ENCODE measurements at regions not wholly inside any gene's neighbourhood (a gene's known extent, or its start where the extent isn't known, plus 50 kb on each side); places are given as distances from the start of the nearest gene placed in this dataset.

- TF ChIP-seq, protein P1, sequence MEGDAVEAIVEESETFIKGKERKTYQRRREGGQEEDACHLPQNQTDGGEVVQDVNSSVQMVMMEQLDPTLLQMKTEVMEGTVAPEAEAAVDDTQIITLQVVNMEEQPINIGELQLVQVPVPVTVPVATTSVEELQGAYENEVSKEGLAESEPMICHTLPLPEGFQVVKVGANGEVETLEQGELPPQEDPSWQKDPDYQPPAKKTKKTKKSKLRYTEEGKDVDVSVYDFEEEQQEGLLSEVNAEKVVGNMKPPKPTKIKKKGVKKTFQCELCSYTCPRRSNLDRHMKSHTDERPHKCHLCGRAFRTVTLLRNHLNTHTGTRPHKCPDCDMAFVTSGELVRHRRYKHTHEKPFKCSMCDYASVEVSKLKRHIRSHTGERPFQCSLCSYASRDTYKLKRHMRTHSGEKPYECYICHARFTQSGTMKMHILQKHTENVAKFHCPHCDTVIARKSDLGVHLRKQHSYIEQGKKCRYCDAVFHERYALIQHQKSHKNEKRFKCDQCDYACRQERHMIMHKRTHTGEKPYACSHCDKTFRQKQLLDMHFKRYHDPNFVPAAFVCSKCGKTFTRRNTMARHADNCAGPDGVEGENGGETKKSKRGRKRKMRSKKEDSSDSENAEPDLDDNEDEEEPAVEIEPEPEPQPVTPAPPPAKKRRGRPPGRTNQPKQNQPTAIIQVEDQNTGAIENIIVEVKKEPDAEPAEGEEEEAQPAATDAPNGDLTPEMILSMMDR (conservative IDR thresholded peaks at IDR 0.05) = no peak
- H3K27ac ChIP-seq = no peak overlapping the region
Measured at GRCh38 chr12:83473408-83474095, 786.8 kb downstream of the TMTC2 start.

DNA sequence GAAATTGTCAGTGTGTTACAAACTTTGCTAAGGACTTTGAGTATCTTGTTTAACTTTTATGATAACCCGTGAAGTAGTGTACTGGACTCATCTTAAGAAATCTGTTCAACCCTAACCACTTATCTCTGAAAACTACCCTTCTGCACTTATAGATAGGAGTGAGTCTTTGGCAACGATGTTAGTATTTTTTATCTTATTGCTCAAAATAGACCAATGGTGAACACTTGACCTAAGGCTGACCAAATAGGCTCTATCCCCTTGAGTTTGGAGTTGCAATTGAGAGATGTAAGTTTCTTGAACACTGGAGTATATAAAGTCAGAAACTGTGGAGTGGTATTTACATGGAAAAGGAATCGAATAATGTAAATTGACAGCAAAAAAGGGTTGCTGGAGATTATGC is 786.1 kb downstream of the TMTC2 start:
- TF ChIP-seq, protein P1 (conservative IDR thresholded peaks at IDR 0.05) = no peak
- no peak overlapping the region for H3K27ac ChIP-seq

GRCh38 chr12:83472350-83472749 is 785.6 kb downstream of the TMTC2 start:
- TF ChIP-seq, protein P1 (conservative IDR thresholded peaks at IDR 0.05) = no peak

DNA sequence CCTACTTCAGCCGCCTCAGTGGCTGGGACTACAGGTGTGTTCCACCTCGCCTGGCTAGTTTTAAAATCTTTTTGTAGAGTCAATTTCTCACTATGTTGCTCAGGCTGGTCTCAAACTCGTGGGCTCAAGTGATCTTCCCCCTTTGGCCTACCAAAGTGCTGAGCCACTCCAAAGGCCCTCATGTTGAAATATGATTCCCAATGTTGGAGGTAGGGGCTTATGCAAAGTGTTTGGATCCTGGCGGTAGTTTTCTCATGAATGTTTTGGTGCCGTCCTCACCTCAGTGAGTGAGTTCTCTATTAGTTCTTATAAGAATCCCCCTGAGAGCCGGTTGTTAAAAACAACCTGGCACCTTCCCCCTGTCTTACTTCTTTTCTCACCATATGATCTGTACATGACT is 784.6 kb downstream of the TMTC2 start:
- H3K27ac ChIP-seq = no peak overlapping the region
- TF ChIP-seq, protein P1 (conservative IDR thresholded peaks at IDR 0.05) = no peak

More at GRCh38 chr12:83472350-83472749, 785.6 kb downstream of the TMTC2 start:
- no peak overlapping the region for H3K27ac ChIP-seq

- TF ChIP-seq, protein P1 (conservative IDR thresholded peaks at IDR 0.05) = no peak
- no peak overlapping the region for H3K27ac ChIP-seq
Measured at GRCh38 chr12:83470749-83471148, 784.0 kb downstream of the TMTC2 start.

DNA sequence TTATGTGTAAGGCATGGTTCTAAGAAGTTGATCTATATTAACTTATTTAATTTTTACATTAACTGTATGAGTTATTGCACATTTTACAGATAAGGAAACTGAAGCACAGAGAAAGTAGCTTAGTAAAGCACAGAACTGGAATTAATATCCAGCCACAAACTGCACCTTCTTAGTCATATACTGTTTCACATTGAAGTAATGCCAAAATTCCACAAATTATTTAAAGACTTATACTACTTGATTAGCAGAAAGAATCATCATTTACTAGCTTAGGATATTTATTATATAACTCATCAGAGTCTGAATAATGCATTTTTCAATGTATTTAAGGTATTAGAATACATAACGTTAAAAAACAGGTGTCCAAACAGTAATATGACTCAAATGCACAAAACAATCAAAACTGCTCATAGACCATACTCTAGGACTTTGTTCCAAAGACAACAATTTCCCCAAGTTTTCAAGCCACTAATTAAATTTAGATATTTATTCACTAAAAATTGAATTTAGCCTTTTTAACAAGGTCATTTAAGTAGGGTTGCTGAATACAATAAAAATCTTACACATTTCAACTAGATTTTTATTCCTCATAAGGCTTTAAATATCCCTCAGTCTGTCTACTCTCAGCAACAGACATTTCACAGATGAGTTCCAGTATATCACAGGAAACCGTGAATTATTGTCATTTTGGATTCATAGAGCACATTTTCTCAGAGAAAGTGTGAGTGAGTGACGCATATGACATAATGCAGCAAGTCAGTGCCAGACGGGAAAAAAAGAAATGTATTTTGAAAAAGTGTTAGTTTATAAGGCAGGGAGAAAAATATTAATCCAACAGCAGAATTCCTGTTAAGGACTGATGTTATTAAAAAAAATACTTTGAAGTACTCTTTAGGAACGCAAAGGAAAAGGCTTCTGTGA is 782.5 kb downstream of the TMTC2 start:
- H3K27ac ChIP-seq = no peak overlapping the region
- TF ChIP-seq, protein P1 (conservative IDR thresholded peaks at IDR 0.05) = no peak

GRCh38 chr12:83465632-83466031 is 778.9 kb downstream of the TMTC2 start:
- TF ChIP-seq, protein P1 (conservative IDR thresholded peaks at IDR 0.05) = no peak
- H3K27ac ChIP-seq = no peak overlapping the region

Data from VCaP (cell line).